ENCODE measurements at regions not wholly inside any gene's neighbourhood (a gene's known extent, or its start where the extent isn't known, plus 50 kb on each side); places are given as distances from the start of the nearest gene placed in this dataset.
"Not testable (repeated sequence)": the region's sequence is repeated elsewhere in the genome, so short reads cannot be mapped to it uniquely, and the experiment has no call there.

DNA sequence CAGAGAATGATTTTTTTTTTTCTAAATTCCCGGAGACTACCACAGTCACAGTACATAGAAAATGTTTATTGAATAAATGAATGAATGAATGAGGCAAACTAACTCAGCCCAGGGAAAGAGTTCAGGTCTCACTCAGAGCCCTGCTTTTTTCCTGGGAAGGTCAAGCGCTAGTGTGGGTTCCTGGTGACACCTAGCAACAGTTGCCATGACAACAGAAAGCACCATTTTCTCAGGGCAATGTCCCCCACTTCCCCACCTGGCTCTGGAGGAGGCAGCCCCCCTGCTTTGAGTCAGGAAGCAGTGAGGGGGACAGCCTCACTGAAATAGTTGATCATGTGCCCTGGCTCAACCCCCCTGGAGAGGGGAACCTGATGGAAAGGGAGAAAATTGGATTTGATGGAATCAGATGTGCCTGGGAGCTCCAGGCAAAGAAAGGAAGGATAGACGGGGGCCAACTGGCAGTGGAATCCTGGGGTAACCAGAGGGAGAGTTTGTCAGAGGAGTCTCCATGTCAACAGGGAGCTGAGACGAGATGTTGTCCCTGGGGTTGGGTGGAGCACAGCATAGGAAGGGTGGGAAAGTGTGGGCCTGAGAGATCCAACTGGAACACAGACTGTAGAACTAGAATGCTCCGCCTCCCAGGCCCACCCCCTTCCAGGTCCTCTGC, 242.2 kb upstream of the CCL2 start:
- no peak for DNase-seq (ENCODE audit: low read depth in 2 of 2)

DNA sequence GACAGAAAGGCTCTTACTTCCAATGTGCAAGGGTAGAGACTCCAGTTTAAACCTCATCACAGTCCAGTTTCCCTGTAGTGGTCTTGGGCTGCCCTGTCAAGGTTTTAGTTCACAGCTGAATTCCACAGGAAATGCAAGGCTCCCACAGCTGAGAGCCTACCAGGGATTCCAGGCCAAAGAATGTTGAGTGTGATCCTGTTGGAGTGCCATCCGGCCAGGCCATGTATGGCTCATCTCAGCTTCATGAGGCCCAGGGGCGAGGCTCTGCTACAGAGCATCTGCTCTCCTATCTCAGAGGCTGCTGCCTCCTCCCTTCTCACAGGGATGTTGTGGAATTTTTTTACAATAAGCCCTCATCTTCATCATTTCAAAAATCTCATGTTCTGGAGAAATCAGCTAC, 239.8 kb upstream of the CCL2 start:
- no peak for DNase-seq (ENCODE audit: low read depth in 2 of 2)

DNA sequence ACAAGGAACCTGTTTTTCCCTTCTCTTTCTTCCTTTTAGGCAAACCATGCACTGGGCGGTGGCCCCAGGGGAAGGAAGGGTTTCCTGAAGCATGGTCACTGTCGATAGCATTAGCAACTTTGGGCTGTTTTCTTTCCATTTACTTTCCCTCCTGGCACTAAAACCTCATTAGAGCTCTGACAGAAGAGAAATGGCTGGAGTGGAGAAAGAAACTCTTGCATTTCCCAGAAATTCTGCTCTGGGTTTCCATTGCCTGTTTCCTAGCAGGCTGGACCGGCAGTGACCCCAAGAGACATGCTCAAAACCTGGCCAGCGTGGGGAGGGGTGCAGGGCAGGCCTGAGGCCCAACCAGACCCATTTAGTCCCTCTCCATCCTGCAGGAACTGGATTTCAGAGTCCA, 230.7 kb upstream of the CCL2 start:
- no peak for DNase-seq (ENCODE audit: low read depth in 2 of 2)

DNA sequence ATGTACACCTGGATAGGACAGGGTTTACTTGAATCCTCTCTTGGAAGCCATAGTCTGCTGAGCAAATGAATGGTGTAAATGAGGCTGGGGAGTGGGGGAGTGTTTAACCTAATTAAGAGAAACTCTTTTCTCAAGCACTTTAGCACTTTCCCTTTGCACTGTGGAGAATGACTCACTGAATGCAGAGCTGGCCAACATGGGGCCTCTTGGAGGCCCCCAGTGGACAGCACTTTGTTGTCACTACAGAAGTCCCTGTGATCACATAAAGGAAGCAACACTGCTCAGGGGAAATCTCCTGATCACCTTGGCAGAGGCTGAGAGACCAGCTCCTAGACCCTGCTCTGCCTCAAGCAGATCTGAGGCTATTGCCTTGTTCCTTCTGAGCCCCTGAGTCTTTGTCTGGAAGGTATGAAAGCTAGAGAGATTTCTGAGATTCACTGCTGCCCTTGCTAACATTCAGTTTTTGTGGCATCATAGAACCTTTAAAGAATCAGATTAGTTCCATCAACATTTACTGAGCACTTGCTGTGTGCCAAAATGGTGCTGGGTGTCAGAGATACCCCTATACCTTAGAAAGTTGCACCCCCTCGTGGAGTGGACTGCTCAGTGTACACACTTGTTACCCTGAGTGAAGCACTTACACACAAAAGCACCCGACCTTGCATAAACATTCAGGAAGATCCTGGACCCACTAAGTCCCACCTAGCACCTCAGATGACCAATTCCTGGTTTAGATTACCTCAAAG, 230.1 kb upstream of the CCL2 start:
- DNase-seq (ENCODE audit: low read depth in 2 of 2): no peak

DNA sequence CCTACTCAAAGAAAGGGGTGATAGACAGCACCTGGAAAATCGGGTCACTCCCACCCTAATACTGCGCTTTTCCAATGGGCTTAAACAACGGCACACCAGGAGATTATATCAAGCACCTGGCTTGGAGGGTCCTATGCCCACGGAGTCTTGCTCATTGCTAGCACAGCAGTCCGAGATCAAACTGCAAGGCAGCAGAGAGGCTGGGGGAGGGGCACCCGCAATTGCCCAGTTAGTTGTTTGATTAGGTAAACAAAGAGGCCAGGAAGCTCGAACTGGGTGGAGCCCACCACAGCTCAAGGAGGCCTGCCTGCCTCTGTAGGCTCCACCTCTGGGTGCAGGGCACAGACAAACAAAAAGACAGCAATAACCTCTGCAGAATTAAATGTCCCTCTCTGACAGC, 224.5 kb upstream of the CCL2 start:
- not testable (repeated sequence) for DNase-seq (ENCODE audit: low read depth in 2 of 2)

DNA sequence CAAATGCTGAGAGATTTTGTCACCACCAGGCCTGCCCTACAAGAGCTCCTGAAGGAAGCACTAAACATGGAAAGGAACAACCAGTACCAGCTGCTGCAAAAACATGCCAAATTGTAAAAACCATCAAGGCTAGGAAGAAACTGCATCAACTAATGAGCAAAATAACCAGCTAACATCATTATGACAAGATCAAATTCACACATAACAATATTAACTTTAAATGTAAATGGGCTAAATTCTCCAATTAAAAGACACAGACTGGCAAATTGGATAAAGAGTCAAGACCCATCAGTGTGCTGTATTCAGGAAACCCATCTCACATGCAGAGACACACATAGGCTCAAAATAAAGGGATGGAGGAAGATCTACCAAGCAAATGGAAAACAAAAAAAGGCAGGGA, 222.8 kb upstream of the CCL2 start:
- not testable (repeated sequence) for DNase-seq (ENCODE audit: low read depth in 2 of 2)

DNA sequence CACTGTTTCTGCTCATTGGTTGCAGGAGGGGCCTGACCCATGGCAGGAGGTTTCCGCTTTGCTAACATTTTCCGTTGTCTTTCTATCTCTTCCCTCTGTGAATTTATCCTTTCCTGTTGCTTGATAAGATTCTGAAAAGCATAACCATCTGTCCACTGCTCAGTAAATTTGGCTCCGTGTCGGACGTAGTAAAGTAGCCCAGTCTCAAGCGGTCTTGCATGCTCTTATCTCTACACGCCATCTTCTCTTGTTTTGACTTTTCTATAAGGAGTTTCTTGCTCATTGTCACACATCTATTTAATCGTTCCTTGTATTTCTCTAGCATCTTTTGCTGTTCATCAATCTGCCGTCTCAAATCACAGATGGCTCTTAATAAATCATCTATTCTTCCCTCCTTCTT, 216.3 kb upstream of the CCL2 start:
- not testable (repeated sequence) for DNase-seq (ENCODE audit: low read depth in 2 of 2)

DNA sequence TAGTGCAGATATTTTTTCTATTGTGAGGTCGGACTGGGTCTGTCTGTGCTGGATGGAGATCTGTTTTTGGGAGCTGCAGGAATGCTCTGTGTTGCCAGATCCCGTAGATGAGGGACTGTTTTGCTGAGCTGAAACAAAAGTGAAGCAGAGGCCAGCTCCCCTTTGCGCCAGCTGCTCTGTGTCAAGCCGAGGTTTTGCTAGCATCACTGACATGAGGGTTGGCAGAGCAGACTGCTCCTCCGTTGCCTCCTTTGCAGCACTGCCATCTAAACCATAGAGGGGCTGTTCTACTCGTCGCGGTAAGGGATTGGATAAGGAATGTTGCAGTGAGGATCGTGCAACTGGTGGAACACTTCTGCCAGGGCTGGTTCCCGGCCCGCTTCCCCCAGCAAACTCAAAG, 215.9 kb upstream of the CCL2 start:
- not testable (repeated sequence) for DNase-seq (ENCODE audit: low read depth in 2 of 2)

DNA sequence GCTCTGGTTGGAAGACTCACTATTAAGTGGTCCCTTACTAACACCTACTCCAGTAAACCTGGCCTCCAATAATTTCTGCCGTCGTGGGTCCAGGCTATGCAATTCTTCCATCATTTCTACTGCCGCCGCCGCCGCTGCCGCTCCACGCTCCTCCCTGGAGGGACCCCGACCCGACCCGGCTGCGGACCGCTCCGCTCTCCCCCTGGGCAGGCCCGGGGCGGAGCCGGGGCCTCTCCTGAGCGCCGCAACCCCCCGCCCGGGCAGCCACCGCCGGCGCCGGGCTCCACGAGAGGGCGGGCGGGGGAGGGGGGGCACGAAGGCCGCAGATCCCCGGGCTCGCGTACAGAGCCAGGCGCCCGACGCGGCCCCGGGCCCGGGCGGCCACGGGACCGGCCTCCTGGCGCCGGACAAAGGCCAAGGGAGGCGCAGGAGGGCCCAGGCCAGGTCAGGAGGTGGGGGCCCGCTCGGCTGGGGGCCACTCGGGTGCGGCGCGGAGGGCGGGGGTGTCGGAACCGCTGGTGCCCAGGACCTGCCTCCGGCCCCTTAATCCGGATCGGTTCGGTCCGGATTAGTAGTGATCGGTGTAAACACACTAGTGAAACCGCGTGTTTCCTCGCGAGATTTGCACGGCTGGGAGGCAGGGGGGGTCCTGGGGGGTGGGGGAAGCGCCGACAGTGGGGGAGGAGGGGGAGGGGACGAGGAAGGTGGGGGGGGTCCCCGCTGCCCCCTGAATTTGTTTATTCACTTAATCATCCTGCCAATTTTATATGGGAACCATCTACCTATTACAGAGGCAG, 215.1 kb upstream of the CCL2 start:
- DNase-seq (ENCODE audit: low read depth in 2 of 2): not testable (repeated sequence)

DNA sequence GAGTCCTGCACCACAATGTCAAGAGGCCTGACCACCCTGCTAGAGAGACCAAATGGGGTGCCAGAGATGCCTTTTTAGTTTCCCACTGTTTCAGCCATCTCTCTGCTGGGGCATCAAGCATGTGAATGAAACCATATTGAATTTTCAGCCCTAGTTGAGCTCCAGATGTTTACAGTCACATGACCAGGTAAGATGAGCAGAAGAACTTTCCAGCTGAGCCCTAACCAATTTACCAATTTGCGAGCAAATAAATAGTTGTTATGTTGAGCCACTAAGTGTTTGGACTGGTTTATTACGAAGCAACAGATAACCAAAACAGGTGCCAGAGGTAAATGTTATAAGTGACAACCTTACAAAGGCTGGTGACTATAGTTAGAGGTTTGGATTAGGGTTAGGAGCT, 209.1 kb upstream of the CCL2 start:
- DNase-seq (ENCODE audit: low read depth in 2 of 2): no peak

DNA sequence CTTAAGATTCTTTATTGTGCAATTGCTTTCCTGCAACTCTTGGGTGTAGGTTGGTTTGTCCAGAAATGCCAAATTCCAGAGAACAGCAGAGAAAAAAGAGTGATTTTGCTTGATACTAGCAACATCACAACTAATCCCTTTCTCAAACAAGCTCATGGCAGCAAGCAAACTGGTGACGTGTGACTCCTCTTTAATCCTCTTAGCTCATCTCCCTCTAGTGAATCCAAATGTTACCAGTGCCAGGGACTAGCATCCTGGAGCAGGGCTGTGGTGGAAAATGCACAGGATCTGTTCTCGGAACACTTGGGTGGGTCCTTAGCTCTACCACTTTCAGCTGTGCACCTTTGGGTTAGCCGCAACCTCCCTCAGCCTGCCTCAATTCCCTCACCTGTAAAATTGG, 204.0 kb upstream of the CCL2 start:
- no peak for DNase-seq (ENCODE audit: low read depth in 2 of 2)

DNA sequence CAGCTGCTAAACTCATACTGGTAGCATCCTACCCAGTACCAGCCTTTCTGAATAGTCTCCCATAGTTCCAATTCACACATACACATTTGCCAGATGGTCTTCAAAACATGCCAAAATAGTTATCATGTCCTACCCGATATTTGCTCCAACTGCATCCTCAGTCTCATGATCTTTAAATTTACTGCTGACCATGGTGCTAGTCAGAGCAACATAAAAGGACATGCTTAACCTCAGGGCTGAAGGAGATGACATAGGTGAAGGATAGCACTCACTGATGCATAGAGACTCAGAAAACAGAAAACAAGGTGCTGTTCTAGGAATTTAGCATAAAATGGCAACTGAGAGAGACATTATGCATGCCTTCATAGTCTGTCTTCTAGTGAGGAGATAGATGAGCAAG, 200.6 kb upstream of the CCL2 start:
- no peak for DNase-seq (ENCODE audit: low read depth in 2 of 2)

DNA sequence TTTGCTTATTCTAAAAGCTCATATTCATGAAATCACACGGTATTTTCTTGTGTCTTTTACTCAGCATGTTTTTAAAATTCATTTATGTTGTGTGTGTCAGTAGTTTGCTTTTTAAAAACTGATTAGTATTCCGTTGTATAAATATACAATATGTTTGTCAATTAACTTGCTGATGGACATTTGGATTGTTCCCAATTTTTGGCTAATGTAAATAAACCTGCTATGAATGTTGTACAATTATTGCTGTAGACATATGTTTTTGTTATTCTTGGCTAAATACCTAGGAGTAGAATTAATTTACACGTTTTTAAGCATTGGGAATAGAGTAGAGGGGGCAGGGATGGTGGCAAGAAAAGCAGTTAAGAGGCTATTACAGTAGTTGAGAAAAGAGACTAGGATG, 199.5 kb upstream of the CCL2 start:
- no peak for DNase-seq (ENCODE audit: low read depth in 2 of 2)

DNA sequence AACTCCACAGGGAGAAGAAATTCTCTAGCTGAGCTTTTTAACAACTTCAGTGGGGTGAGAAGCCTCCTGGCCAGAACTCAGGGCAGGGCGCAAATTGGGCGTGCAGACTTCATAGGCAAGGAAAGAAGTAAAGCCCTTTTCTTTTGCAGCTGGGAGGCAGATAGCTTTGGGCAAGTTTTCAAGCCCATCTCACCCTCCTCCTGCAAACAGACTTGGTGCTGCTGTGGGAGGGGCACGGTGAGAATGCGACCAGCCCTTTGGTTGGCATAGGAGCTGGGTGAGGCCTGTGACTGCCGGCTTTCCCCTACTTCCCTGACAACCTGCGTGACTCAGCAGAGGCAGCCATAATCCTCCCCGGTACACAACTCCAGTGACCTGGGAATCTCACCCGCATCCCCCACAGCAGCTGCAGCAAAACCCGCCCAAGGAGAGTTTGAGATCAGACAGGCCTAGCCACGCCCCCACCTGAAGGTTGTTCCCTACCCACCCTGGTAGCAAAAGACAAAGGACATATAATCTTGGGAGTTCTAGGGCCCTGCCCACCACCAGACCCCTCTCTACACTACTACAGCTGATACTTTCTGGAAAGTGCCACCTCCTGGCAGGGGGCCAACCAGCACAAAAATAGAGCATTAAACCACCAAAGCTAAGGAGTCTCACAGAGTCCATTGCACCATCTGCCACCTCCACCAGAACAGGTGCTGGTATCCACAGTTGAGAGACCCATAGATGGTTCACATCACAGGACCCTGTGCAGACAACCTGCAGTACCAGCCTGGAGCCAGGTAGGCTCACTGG, 195.5 kb upstream of the CCL2 start:
- DNase-seq (ENCODE audit: low read depth in 2 of 2): no peak

DNA sequence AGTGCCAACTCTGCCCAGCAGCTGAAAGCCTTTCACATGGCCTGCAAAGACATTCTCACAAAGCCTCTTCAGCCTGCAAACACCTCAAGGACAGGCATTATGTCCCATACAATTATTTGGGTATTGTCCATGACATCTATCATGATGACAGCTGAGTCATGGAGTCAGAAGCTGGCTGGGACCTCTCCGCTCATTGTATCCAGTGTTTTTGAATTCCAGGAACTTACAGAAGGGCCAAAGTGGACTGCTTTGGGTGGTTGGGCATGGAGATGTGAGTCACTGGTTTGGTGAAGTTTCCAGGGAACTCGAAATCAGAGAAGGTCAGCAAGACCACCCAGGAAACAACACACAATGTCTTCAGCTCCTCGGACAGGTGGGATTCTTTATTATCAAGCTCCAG, 188.6 kb upstream of the CCL2 start:
- no peak for DNase-seq (ENCODE audit: low read depth in 2 of 2)

DNA sequence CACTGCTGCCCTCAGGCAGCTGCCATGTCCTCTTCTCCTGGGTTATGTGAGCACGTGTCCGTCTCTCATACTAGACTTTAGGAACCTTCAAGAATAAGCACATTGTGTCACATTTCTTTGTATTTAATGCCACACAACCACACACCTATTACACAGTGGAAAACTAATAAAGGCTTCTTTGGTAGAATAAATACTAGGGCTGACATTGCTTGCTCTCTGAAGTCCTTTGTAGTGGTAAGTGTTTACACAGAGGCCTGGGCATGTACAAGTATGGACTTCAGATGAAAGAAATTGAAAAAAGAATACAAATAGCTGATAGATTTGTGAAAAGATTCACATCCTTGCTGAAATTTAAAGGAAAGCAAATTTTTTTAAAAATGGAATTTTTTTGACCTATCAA, 188.1 kb upstream of the CCL2 start:
- DNase-seq (ENCODE audit: low read depth in 2 of 2): no peak

DNA sequence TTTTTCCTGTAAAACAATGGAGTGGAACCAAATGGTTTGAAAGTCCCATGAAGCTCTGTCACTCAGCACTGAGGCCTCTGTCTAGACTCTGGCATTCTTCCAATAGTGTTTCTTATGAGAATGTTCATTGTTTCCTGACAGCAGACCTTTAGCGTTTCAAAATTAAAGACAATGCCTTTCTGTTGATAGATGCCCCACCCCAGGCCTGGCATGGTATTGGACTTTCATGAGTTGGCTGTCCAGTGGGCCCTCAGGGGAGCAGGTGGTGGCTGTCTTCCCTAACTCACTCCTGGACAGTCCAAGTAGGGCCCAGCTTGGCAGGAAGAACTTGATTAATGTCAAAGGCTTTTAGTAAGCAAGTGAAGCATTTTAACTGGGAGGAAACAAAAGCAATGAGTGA, 186.5 kb upstream of the CCL2 start:
- no peak for DNase-seq (ENCODE audit: low read depth in 2 of 2)

DNA sequence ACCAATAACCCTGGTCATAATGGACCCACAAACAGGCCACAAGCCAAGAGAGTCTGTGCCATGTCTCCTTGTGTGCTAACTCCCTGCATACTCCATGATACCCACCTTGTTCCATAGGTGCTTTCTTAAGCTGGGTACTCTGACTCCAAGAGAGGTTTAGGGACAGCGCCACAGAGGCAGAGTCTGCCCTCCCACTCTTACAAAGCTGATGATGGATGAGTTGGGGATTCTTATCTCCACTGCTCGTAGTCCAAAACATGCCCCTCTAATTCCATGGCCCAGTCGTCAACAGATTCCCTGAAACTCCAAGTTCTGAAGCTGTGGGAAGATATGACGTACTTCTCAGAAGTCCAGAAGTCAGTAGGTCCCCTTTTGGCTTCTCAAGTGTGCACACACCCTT, 184.4 kb upstream of the CCL2 start:
- no peak for DNase-seq (ENCODE audit: low read depth in 2 of 2)

DNA sequence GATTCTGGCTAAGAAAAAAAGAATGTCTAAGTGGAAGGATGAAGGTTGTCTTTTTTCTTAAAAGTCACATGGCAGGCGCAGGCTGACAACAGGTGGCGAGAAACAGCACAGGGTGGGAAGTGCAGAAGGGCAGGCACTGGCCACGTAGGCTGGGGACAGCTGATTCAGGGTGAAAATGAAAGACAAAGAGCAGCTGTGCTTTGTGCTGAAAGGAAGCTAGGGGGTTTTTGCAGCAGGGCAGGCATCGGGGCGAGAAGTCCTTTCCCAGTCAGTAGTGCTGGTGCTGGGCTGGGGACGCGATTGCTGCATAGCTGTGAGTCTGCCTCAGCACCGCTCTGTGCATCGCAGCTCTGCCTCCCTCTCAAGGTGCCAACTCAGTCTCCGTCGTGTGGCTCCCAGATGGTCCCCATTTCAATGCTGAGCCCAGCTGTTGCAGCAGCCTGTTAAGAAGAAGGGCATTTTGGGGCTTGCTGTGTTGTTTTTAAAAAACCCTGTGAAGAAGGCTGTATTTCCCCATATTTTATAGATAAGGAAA, 183.1 kb upstream of the CCL2 start:
- no peak for DNase-seq (ENCODE audit: low read depth in 2 of 2)

DNA sequence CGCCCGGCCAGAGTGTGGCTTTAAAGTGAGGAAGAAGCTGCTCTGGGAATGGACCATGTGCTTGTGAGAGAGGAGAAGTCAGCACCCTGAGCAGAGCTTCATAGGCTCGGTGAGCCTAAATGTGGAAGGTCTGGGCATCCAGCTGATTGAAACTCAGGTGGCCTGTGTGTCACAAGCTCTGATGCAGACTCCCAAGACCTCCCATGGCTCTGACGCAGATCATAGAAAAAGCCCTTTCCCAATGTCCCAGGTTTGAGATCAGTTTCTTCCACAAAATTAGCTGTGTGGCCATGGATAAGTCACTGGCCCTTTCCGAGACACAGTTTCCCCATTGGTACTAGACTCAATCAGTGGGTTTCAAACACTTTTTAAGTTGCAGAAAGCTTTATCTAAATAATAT, 180.0 kb upstream of the CCL2 start:
- no peak for DNase-seq (ENCODE audit: low read depth in 2 of 2)

DNA sequence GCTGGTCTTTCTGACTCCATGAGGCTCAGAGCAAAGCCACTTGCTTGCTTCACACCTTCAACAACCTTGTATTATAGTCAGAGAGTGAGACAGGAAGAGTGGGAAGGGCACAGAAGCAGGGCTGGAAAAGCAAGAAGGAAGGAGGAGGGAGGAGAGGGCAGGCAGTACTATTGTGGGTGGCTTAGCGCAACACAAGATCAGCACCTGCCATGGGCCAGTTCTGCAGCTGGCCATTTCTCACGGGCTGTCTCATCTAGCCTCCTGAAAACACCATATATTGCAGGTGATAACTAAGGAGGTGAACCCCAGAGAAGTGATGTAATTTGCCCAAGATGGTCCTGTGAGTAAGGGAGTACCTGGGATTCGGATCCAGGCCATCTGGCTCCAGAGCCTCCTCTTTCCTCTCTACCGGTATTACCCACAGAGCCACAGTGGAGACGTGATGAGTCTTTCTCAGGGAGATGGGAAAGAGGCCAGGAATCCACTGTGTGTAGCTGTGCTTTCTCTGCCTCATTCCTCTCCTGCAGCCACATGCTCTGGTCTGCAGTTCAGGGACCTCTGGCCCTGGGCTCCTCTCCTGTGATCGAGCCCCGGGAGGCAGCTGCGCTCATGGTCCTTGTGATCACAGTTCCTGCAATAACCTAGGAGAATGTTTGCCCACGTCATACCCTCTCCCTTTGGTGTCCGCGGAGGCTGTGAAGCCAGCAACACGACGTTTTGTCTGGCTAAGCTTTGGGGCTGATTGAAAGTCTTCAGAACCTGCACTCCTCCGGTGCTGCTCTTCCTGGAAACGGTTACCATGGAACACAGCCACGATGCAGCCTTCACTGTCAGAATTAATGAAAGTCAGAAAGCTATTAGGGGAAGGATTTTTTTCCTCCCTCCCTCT, 178.1 kb upstream of the CCL2 start:
- DNase-seq (ENCODE audit: low read depth in 2 of 2): no peak

Data from stimulated activated CD4-positive, alpha-beta T cell treated with anti-CD3 and anti-CD28 coated beads, Interleukin-12 subunit alpha, Interleukin-12 subunit beta, amount 100 ng/mL, for 24 hours (primary cell).